GM12878 (cell line): ENCODE measurements at regions not wholly inside any gene's neighbourhood (a gene's known extent, or its start where the extent isn't known, plus 50 kb on each side); places are given as distances from the start of the nearest gene placed in this dataset.

ENCODE experiments used
- ATAC-seq: fragments of 200-7000 bp; cut with Tn5 transposase; 3 replicates; pipeline ENCODE4 v1.9.1; 2020; ENCODE audit warnings: mild to moderate bottlenecking, moderate library complexity
- BruUV-seq: library from RNA; stranded (reverse); fragments of 400-500 nt; replicated peaks from 2 replicates; lab custom pipeline; 2021; lab: Mats Ljungman, UMichigan
- CTCF ChIA-PET: fragments of 300-600 bp; sonication (Branson Sonifier 250); formaldehyde crosslinking; extraction: SDS; loops from one replicate; lab custom pipeline; 2021; ENCODE audit warnings: inconsistent platforms; lab: Yijun Ruan, JAX
- POLR2A ChIA-PET: fragments of 350-600 bp; formaldehyde crosslinking; extraction: SDS; loops from one replicate; lab custom pipeline; 2021; ENCODE audit warnings: inconsistent platforms; lab: Charles Lee
- RAD21 ChIA-PET: fragments of 300-600 bp; sonication (Branson Sonifier 250); formaldehyde crosslinking; loops from one replicate; lab custom pipeline; 2023; ENCODE audit warnings: antibody characterized with exemption; ENCODE audit not compliant: unreplicated experiment; lab: Charles Lee
- SMC1A ChIA-PET: fragments of 300-600 bp; sonication (Branson Sonifier 250); formaldehyde crosslinking; loops from one replicate; lab custom pipeline; 2023; ENCODE audit not compliant: unreplicated experiment, uncharacterized antibody; lab: Charles Lee
- DNase-seq: peaks from one replicate; pipeline ENCODE4 v3.0.0-alpha.2; 2011; ENCODE audit warnings: low read depth, low spot score
- FAIRE-seq: peaks from 3 replicates; lab custom pipeline; 2011; peaks lifted over from hg19 to GRCh38; lab: Jason Lieb, UNC
- H2AFZ ChIP-seq: 2 replicates; pipeline ENCODE4 v1.6.0; 2011; ENCODE audit warnings: low read depth, low read length, control low read depth; ENCODE audit not compliant: control insufficient read depth
- H3K27ac ChIP-seq: 2 replicates; pipeline ENCODE4 v1.5.1; 2011; ENCODE audit warnings: control low read depth; ENCODE audit not compliant: control insufficient read depth, insufficient read depth
- H3K27me3 ChIP-seq, 2 experiments: replicated peaks in 1 of 2; 2 replicates each; pipeline versions ENCODE4 v1.6.0 to v1.6.1; 2011; ENCODE audit warnings: low read length in 1 of 2; ENCODE audit not compliant: control insufficient read depth in 2 of 2, insufficient read depth in 2 of 2
- H3K36me3 ChIP-seq, 2 experiments: 2 replicates each; pipeline ENCODE4 v1.5.1; 2011; ENCODE audit warnings: low read length in 1 of 2; ENCODE audit not compliant: control insufficient read depth in 2 of 2, insufficient read depth in 2 of 2
- H3K4me1 ChIP-seq: 2 replicates; pipeline ENCODE4 v1.6.1; 2011; ENCODE audit warnings: mild to moderate bottlenecking, low read length, moderate library complexity, mixed read lengths; ENCODE audit not compliant: control insufficient read depth, insufficient read depth
- H3K4me2 ChIP-seq: 2 replicates; pipeline ENCODE4 v1.6.0; 2011; ENCODE audit warnings: control low read depth; ENCODE audit not compliant: control insufficient read depth, insufficient read depth
- H3K4me3 ChIP-seq: fragments of 200-600 bp; sonication (generic); 2 replicates; pipeline ENCODE4 v1.5.1; 2016
- H3K79me2 ChIP-seq: 2 replicates; pipeline ENCODE4 v1.6.0; 2011; ENCODE audit warnings: low read length; ENCODE audit not compliant: control insufficient read depth, insufficient read depth
- H3K9ac ChIP-seq: 2 replicates; pipeline ENCODE4 v1.8.0; 2011; ENCODE audit warnings: low read length, control low read depth, mixed read lengths; ENCODE audit not compliant: control insufficient read depth, insufficient read depth
- H3K9me3 ChIP-seq: replicated peaks from 3 replicates; pipeline ENCODE4 v1.5.1; 2011; ENCODE audit warnings: mild to moderate bottlenecking, low read length; ENCODE audit not compliant: control insufficient read depth, insufficient read depth
- H4K20me1 ChIP-seq: 2 replicates; pipeline ENCODE4 v1.6.0; 2011; ENCODE audit not compliant: control insufficient read depth, insufficient read depth
- CBX3 ChIP-seq: fragments of 200-600 bp; sonication (generic); IDR thresholded peaks from 2 replicates; pipeline ENCODE4 v1.6.1; 2016; ENCODE audit warnings: low read depth, borderline replicate concordance
- RAD21 ChIP-seq: IDR thresholded peaks from 2 replicates; pipeline ENCODE4 v1.6.1; 2011; ENCODE audit warnings: mild to moderate bottlenecking, low read depth, low read length, moderate library complexity; ENCODE audit not compliant: insufficient read depth
- SMAD1 ChIP-seq: fragments of 450-650 bp; IDR thresholded peaks from 2 replicates; pipeline ENCODE4 v1.6.1; 2018; ENCODE audit warnings: mild to moderate bottlenecking, low read depth; ENCODE audit not compliant: partially characterized antibody
- TCF12 ChIP-seq: IDR thresholded peaks from 2 replicates; pipeline ENCODE4 v1.6.1; 2011; ENCODE audit warnings: low read depth, mild to moderate bottlenecking, low read length
- WGBS: methylation state at CpG from one replicate; pipeline ENCODE4 v1.1.6; 2016; ENCODE audit warnings: low lambda C conversion rate; ENCODE audit not compliant: insufficient replicate concordance, insufficient coverage; ENCODE audit errors: missing lambda C conversion rate; 5-methylcytosine and 5-hydroxymethylcytosine counted together
- in situ Hi-C: fragments of 300-500 bp; cut with MboI; formaldehyde crosslinking; loops from 9 replicates; pipeline ENCODE4 v1.14.3; 2018; ENCODE audit warnings: mixed read lengths
- intact Hi-C: fragments of 100-400 bp; cut with micrococcal nuclease; formaldehyde crosslinking; loops from one replicate; pipeline ENCODE4 v1.14.2; 2022; ENCODE audit not compliant: unreplicated experiment

DNA sequence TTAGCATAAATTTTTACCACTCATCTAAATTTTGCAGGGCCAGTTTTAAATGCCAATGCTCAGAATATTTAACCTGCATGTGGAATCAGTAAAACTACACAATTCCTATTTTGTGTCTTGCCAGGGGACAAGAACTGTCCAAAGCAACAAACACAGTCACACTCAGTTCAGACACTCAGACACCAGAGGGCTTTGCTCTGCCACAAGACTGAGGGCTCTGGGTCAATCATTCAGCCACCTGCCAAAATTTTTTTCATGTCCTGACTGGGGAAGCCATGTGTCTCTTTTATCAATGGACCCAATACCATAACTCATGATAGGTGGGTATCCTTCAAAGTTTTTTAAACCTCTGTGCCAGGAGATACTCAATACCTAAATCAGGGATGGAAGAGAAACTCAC, 304.0 kb upstream of the ANO3 start:
- intact Hi-C loops (no loop called here), in situ Hi-C loops (no loop called here)
- ATAC-seq, result peak; percentile 68
- no peak overlapping the region for H3K27ac ChIP-seq
- no peaks in the 10 kb centered on the region for H3K36me3 ChIP-seq
- POLR2A ChIA-PET, result no interaction called here
- no peaks in the 10 kb centered on the region for H4K20me1 ChIP-seq
- H3K27me3 ChIP-seq, result no peaks in the 10 kb centered on the region
- CTCF ChIA-PET, result interaction anchor here (1.5 kb wide), 1 partner anchor 46 kb away, joined by 5 read pairs; no protein-coding TSS in a partner anchor
- H3K4me1 ChIP-seq, result peaks cover 6% of the 10 kb centered on the region; the same call in 1 of the 2 replicates
- FAIRE-seq, result peak; percentile 31
- no peak overlapping the region for H2AFZ ChIP-seq
- BruUV-seq, result no TSS peak
- SMC1A ChIA-PET, result no interaction called here
- no peak overlapping the region for H3K4me3 ChIP-seq
- H3K4me2 ChIP-seq, result no peak overlapping the region
- no peak for TF ChIP-seq SMAD1
- TF ChIP-seq RAD21, result 0 out of 2 replicates have a peak, but pooled peaks have one; percentile 7
- no peak overlapping the region for H3K9ac ChIP-seq
- no peaks in the 10 kb centered on the region for H3K79me2 ChIP-seq
- RAD21 ChIA-PET, result no interaction called here
- no peak for DNase-seq
- no peaks in the 10 kb centered on the region for H3K9me3 ChIP-seq

DNA sequence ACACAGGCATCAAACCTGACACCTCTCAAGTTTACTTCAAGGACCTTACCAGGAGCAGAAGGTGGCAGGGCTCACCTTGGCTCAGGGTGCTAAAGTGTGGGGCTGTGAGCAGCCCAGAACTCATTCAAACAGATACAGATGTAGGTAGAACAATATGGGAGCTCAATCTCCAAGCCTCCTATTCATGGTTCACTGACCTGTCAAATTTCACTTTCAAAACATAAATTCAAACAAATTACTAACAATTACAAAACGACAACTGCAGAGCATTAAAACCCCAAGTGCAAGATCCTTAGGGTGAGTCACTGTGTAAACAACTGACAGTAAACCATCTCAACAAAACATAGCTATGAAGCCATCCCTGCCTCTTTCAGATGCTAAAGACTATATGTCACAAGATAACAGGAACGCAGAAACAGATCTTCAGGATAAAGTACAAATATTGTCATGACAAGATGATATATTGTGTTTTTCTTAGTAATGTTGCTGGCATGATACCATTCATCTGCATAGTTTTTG, 303.5 kb upstream of the ANO3 start:
- in situ Hi-C loops, result no loop called here
- ChIA-PET POLR2A (no interaction called here), RAD21 (no interaction called here), CTCF (interaction anchor here (1.5 kb wide), 1 partner anchor 47 kb away, joined by 5 read pairs; no protein-coding TSS in a partner anchor), SMC1A (interaction anchor here (0.8 to 1.3 kb wide), 2 partner anchors 9 to 105 kb away, joined by 3 read pairs; no protein-coding TSS in a partner anchor)
- BruUV-seq, result no TSS peak
- Histone ChIP-seq H3K79me2 (no peaks in the 10 kb centered on the region), H3K4me2 (no peak overlapping the region), H3K4me3 (no peak overlapping the region), H3K9ac (no peak overlapping the region), H3K9me3 (no peaks in the 10 kb centered on the region), H3K36me3 (no peaks in the 10 kb centered on the region), H3K27me3 (no peaks in the 10 kb centered on the region), H3K4me1 (peaks cover 6% of the 10 kb centered on the region; the same call in 1 of the 2 replicates), H2AFZ (no peak overlapping the region), H3K27ac (no peak overlapping the region), H4K20me1 (no peaks in the 10 kb centered on the region)
- intact Hi-C loops, result no loop called here
- 25% methylated on average over 2 of the region's 2 CpGs for WGBS
- FAIRE-seq (peak; percentile 18), DNase-seq (no peak), ATAC-seq (peak; percentile 47)
- TF ChIP-seq TCF12 (no peak), CBX3 (no peak)
